Testis (tissue), 2 donors: ENCODE measurements at regions not wholly inside any gene's neighbourhood (a gene's known extent, or its start where the extent isn't known, plus 50 kb on each side); places are given as distances from the start of the nearest gene placed in this dataset.

Experiments
- DNase-seq: peaks from one replicate; pipeline ENCODE4 v3.0.0-alpha.2; 2019
- H3K27ac ChIP-seq, 2 donors: fragments of 200-600 bp; sonication (generic); one replicate each; pipeline ENCODE4 v1.5.1; 2019
- H3K27me3 ChIP-seq: fragments of 200-600 bp; sonication (generic); one replicate; pipeline ENCODE4 v1.5.1; 2019
- H3K36me3 ChIP-seq: fragments of 200-600 bp; sonication (generic); one replicate; pipeline ENCODE4 v1.5.1; 2017; ENCODE audit warnings: low read depth; ENCODE audit errors: missing control alignments
- H3K4me1 ChIP-seq: fragments of 200-600 bp; sonication (generic); one replicate; pipeline ENCODE4 v1.5.1; 2019
- H3K4me3 ChIP-seq, 2 donors: fragments of 200-600 bp; sonication (generic); one replicate each; pipeline ENCODE4 v1.5.1; 2017 to 2019
- H3K9me3 ChIP-seq: fragments of 200-600 bp; sonication (generic); one replicate; pipeline ENCODE4 v1.5.1; 2017
- CTCF ChIP-seq, 3 experiments: fragments of 450-650 bp in 2 of 3; fragments of 200-600 bp in 1 of 3; sonication (generic) in 1 of 3; IDR thresholded peaks; one replicate each; pipeline ENCODE4 v1.5.1; 2016 to 2019; ENCODE audit warnings: antibody characterized with exemption in 3 of 3, mild to moderate bottlenecking in 2 of 3, moderate library complexity in 1 of 3
- POLR2A ChIP-seq: fragments of 450-650 bp; IDR thresholded peaks from one replicate; pipeline ENCODE4 v1.6.1; 2017; ENCODE audit warnings: antibody characterized with exemption, mild to moderate bottlenecking, moderate library complexity
- WGBS, 2 donors: methylation state at CpG; one replicate each; pipeline ENCODE4 v1.1.5; 2018; 5-methylcytosine and 5-hydroxymethylcytosine counted together
- intact Hi-C: fragments of 100-400 bp; cut with DNase I; formaldehyde crosslinking; loops from one replicate; pipeline ENCODE4 v1.15.1; 2023; ENCODE audit warnings: low total_unique reads

GRCh38 chr1:213852107-213852506 is 135.7 kb upstream of the PROX1 start:
- Histone ChIP-seq H3K27me3 (no peaks in the 10 kb centered on the region), H3K4me3 (no peak overlapping the region), H3K36me3 (no peaks in the 10 kb centered on the region), H3K4me1 (no peaks in the 10 kb centered on the region), H3K9me3 (no peaks in the 10 kb centered on the region), H3K27ac (no peak overlapping the region)
- TF ChIP-seq POLR2A (no peak), CTCF (IDR thresholded peaks at IDR 0.05) (no peak)
- WGBS, 2 donors, result 27 to 52% methylated on average over 2 of the region's 2 CpGs
- intact Hi-C loops, result no loop called here
- DNase-seq, result no peak

- intact Hi-C loops, result no loop called here
- TF ChIP-seq CTCF (IDR thresholded peaks at IDR 0.05) (no peak), POLR2A (no peak)
- 85 to 100% methylated on average over 1 of the region's 1 CpG for WGBS, 2 donors
Measured at GRCh38 chr1:213858581-213858980, 129.2 kb upstream of the PROX1 start.

GRCh38 chr1:213861841-213862240 is 125.9 kb upstream of the PROX1 start:
- intact Hi-C loops, result no loop called here
- no peak for DNase-seq
- 65 to 78% methylated on average over 12 of the region's 12 CpGs for WGBS, 2 donors
- no peaks in the 10 kb centered on the region for H3K9me3 ChIP-seq
- no peaks in the 10 kb centered on the region for H3K36me3 ChIP-seq
- no peak overlapping the region for H3K27ac ChIP-seq
- no peak overlapping the region for H3K4me3 ChIP-seq
- H3K4me1 ChIP-seq, result no peaks in the 10 kb centered on the region
- TF ChIP-seq CTCF (IDR thresholded peaks at IDR 0.05) (no peak), POLR2A (no peak)
- H3K27me3 ChIP-seq, result no peaks in the 10 kb centered on the region

More at GRCh38 chr1:213858581-213858980, 129.2 kb upstream of the PROX1 start:
- Histone ChIP-seq H3K9me3 (no peaks in the 10 kb centered on the region), H3K4me1 (no peaks in the 10 kb centered on the region), H3K4me3 (no peak overlapping the region), H3K27ac (no peak overlapping the region), H3K27me3 (no peaks in the 10 kb centered on the region), H3K36me3 (no peaks in the 10 kb centered on the region)
- DNase-seq, result no peak

- intact Hi-C loops, result no loop called here
- no peak for DNase-seq
- TF ChIP-seq CTCF (IDR thresholded peaks at IDR 0.05) (no peak), POLR2A (no peak)
- H3K4me1 ChIP-seq, result no peaks in the 10 kb centered on the region
- WGBS, 2 donors, result 79 to 84% methylated on average over 4 of the region's 4 CpGs
- H3K36me3 ChIP-seq, result no peaks in the 10 kb centered on the region
- no peak overlapping the region for H3K4me3 ChIP-seq
- H3K9me3 ChIP-seq, result no peaks in the 10 kb centered on the region
- H3K27me3 ChIP-seq, result no peaks in the 10 kb centered on the region
- H3K27ac ChIP-seq, result no peak overlapping the region
Measured at GRCh38 chr1:213864091-213864490, 123.7 kb upstream of the PROX1 start.

GRCh38 chr1:213868482-213868881 is 119.3 kb upstream of the PROX1 start:
- Histone ChIP-seq H3K27ac (no peak overlapping the region), H3K4me1 (no peaks in the 10 kb centered on the region), H3K4me3 (no peak overlapping the region), H3K27me3 (no peaks in the 10 kb centered on the region), H3K36me3 (no peaks in the 10 kb centered on the region), H3K9me3 (no peaks in the 10 kb centered on the region)
- TF ChIP-seq CTCF (IDR thresholded peaks at IDR 0.05) (no peak), POLR2A (no peak)
- intact Hi-C loops, result no loop called here
- WGBS, 2 donors, result 85 to 97% methylated on average over 2 of the region's 2 CpGs
- no peak for DNase-seq
